Hindlimb muscle (tissue), 1 donor: ENCODE measurements at regions not wholly inside any gene's neighbourhood (a gene's known extent, or its start where the extent isn't known, plus 50 kb on each side); places are given as distances from the start of the nearest gene placed in this dataset.

Experiments
- DNase-seq: peaks from one replicate; pipeline ENCODE4 v3.0.0-alpha.2; 2013

DNA sequence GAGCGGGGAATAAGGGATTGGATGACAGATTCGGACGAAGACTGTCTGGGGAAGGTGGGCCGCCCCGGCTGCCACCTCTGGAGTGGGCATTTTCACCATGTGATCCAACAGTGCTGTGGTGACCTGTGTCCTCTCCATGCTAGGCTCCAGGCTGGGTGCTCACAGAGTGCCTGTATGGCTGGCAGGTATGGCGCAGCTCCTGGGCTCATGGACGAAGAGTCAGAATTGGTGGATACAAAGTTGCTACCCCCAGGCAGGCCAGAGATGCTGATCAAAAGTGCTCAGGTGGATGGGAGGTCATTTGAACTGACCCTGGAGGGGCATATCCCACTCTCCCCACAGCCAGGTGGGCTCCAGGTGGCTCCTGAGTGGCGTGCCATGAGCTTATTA, 111.3 kb upstream of the UQCRFS1 start:
- no peak for DNase-seq

DNA sequence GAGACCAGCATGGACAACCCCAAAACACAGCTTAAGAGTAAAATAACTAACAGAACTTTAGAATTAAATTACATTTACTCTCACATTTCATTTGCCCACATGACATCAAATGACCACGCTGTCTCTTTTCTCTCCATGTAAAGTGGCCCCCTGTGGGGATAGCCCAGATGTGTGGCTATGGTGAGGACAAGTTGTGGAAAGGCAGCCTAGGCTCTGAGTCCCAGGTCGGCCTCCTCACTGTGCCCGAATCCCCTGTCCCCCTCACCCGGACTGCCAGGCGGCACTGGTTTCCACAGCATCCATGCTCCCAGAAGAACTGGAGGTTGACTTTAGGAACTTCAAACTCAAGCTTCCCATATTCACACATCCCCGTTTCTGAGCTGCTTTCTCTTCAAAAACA, 111.8 kb upstream of the UQCRFS1 start:
- DNase-seq: no peak

DNA sequence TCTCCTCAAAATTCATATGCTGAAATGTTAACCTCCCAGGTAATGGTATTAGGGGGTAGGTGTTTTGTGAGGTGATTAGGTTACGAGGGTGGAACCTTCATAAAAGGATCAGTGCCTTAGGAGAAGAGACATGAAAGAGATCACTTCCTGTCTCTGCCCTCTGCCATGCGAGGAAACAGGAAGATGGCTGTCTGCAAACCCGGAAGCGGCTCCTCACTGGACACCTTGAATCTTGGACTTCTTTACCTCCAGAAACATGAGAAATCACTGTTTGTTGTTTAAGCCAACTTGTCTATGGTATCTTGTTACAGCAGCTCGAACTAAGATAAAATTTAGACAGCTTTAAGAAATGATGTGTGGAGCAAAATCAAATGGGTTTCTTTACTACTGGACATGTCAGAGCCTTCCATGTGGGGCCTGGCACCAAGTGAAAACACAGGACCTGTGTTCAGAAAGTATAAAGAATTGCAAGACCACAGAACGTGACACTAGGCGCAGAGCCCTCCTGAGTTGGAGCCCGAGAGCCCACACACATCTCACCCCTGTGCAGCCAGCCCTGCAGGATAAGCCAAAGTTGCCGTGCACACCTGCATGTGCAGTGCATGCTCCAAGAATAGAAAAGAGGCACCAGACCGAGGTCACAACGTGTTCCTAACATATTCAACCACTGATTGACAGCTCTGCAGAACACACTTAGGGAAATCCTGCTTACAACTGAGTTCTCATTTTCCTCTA, 112.5 kb upstream of the UQCRFS1 start:
- DNase-seq: no peak

DNA sequence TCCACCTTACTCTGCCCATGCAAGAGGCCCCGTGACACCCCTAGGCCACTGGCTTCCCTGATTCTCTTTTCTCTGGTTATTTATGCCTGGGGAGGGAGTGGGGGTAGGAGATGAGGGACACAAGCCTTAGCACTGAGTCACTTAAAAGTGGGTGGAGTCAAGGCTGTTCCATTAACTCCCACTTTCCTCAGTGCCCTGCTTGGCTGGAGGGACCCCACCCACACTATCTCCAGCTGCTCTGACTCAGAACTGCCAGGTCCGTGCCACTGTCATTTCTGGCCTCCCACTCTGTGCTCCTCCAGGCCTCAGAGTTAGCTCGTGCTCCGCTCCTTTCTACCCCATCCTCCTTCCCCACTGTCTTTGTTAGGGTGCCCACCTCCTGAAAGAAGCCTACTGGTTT, 113.4 kb upstream of the UQCRFS1 start:
- DNase-seq: no peak

DNA sequence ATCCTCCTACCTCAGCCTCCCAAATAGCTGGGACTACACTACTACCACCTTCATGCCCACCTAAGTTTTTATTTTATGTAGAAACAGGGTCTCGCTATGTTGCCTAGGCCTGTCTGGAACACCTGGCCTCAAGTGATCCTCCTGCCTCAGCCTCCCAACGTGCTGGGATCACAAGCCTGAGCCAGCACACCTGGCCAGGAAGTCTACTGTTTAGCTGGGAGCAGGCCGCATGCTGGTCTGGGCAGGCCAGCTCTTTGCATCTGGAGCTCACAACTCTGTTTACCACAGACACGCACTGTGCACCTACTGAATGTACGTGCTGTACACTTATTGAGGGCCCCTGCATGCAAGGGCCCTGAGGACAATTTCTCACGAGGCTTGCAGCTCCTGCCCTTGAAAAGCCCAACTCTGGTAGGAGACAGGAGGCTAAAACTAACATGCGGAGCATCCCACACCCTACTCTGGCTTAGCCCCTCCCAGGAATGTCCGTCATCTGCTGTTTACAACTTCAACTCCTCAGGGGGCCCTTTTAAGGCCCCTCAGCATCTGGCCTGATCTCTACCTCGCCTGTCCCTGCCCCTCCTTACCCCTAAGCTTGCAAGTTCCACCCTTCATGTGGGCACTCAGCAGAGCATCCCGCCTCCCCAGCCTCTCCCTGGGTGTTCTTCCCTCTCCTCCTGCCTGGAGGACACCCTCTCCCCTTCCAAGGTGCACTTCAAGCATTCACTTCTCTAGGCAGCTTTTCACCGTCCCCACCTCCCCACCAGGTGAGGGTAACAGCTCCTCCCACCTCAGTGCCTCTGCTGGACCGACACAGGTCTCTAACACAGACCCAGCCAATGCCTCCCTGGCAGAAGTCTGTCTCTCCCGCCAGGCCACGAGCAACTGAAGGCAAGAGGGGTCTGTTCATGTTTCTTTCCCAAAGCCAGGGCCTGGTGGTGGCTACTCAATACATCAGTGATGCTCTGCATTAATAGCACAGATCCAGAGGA, 114.2 kb upstream of the UQCRFS1 start:
- DNase-seq: no peak

DNA sequence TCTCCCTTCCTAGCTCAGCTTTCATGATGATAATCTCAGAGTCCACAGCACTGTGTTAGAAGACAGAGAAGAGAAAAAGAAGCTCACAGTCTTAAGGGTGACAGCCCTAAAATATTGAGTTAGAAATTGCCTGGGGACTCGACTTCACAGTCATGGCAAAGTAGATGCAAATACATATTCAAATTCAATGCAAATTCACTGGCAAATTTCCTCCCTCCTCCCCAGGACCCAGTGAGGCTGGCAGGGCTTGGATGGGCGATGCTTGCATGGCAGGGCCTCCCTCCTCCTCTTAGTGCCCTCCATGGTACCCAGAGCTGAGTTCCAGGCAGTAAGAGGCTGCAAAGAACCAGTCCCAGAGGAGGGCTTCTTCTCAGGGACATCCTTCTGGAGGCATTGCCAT, 115.6 kb upstream of the UQCRFS1 start:
- no peak for DNase-seq

DNA sequence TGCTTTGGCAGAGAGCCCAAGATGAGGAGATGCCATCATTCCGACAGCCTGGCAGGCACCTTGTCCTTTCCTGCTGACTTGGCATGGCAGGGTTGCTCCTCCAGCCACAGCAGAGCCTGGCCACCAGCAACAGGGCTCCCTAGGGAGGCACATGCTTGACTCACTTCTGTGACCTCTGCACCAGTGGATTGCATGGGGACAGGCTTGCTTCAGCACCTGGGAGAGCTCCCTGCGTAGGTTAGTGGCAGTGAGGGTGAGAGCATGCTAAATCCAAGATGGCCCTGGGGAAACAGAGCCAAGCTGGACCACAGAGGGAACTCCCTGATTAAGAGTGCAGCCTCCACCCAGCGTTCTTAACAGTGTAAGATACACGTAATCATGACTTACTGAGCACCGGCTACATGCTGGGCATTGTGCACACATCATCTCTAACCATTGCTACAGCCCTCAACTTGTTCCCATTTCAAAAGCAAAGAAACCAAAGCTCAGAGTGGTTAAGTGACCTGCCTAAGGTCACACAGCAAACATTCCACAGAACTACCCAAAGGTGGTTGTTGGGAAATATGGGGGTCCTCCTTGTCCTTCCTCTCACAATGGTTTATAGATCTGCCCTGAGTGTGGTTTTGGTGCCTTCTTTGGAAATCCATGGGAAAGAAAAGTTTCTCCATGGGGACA, 116.6 kb upstream of the UQCRFS1 start:
- peak; percentile 21 for DNase-seq

DNA sequence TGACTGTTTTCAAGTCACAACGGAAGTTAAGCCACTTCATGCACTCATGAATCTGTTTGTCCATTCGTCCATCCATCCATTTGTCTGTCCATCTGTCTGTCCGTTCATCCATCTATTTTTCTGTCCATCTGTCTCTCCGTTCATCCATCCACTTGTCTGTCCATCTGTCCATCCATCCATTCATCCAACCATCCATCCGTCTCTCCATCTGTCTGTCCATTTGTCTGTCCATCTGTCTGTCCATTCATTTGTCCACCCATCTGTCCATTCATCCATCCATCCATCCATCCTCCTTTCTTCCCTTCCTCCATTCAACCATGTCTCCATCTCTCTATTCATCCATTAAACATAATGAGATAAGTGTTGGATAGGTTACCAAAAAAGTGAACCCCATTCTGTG, 123.5 kb upstream of the UQCRFS1 start:
- DNase-seq: no peak

DNA sequence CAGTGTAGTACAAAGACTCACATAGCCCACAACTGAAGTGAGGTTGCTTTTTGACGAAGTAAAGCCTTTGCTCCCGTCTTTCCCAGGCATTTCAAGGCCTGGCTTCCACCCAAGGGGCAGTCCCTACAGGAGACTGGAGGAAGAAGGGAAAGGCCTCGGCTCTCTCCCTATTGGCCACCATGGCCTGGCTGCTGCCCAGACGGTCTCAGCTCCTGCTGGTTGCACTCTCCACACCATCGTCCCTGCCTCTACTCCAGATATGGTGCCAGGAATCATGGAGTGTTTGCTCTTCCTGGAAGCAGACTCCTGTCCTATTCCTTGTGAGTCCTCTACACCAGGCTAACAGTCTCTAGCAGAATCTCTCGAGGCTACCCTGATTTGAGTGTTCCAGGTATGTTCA, 124.1 kb upstream of the UQCRFS1 start:
- DNase-seq: no peak

DNA sequence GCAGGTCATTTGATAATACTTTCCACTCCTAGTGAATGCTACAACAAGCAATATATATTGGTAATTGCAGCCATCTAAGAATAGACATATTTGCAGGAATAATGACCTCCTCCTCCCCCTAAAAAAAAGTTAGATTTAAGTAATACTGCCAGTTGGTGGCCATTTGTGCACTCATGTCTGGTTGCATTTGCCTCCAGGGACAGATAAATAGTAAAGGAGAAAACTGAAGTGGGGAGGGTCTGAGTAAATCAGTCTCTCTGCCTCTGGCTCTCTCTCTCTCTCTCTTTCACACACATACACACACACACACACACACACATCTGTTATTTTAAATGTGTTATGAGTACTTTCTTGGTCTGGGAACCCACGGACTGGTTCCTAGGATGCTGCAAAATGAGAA, 125.5 kb upstream of the UQCRFS1 start:
- no peak for DNase-seq

DNA sequence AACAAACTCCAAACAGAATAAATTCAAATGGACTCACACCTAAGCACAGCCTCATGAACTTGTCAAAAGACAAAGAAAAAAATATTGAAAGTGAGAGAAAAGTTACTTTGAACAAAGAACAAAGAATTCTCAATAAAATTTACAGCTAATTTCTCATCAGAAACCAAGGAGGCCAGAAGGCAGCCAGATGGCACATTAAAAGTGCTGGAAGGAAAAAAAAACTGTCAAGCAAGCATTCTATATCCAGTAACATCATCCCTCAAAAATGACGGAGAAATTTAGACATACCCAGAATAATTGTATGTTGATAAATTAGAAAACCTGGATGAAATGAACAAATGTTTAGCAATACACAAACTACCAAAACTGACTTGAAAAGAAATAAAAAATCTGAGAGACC, 129.8 kb upstream of the UQCRFS1 start:
- no peak for DNase-seq

DNA sequence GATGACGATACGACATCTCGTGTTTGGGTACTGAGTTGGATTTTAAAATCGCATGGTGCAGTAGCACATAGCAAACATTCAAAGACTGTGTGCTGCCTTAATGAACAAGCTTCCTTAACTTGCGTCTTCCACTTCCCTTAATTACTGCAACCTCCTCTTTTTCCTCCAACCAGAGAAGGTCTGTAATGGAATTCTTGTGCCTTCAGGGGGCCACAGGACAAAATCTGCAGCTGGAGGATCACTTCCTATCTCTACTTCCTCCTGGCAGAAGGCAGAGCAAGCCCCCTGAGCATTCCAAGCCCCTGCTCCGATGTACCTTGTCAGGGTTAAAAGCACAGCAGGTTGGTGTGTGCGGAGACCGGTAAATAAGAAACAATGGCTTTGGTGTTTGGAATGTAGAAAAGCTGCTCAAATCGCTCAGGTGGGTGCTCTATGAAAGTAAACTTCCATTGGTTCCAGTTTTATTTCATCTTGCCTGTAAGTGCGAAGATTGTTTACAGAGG, 151.3 kb upstream of the UQCRFS1 start:
- DNase-seq: no peak

DNA sequence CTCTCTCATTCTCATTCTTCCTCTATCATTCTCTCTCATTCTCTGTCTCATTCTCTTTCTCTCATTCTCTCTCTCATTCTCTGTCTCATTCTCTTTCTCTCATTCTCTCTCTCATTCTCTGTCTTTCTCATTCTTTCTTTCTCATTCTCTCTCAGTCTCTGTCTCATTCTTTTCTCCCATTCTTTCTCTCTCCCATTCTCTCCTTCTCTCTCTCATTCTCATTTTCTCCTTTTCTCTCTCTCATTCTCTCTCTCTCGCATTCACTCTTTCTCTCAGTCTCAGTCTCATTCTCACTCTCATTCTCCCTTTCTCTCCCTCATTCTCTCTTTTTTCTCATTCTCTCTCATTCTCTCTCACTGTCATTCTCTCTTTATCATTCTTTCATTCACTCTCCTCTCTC, 152.0 kb upstream of the UQCRFS1 start:
- no peak for DNase-seq

DNA sequence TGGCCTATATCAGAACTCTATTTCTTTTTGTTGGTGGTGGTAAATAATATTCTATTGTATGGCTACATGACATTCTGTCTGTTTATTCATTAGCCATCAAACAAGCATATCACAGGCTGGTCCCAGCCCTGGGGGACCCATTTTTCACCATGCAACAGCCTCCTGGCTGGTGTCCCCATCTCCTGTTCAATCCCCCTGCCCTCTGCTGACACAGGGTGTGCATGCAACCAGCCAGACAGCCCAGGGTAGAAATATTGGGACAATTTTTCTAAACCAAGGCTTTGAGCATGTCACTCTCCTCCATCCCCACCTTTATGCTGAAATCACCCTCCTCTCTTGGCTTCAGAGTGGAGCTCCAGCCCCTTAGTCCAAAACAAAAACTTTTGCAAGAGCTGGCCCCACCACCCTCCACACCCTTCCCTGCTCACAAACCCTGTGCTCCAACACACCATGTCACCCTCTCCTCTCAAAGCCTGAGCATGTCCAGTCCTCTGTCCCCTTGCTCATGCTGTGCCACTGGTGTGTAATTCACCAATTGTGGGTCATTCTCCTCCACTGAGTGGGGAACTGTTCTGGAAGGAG, 153.0 kb upstream of the UQCRFS1 start:
- no peak for DNase-seq

DNA sequence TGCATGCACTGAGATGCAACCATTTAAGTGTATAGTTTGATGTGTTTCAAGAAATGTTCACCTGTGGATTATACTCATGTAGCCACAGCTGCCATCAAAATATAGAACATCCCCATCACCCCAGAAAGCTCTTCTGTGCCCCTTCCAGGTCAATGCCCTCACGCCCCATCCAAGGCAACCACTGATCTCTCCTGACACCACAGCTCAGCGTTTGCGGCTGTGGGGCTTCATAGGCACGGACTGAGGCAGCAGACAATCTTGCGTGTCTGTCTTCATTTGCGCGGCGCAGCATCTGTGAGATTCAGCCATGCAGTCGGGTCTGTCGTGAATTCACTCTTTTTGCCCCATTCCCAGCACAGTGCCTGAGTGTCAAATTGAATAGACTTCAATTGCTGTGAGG, 153.8 kb upstream of the UQCRFS1 start:
- DNase-seq: no peak

DNA sequence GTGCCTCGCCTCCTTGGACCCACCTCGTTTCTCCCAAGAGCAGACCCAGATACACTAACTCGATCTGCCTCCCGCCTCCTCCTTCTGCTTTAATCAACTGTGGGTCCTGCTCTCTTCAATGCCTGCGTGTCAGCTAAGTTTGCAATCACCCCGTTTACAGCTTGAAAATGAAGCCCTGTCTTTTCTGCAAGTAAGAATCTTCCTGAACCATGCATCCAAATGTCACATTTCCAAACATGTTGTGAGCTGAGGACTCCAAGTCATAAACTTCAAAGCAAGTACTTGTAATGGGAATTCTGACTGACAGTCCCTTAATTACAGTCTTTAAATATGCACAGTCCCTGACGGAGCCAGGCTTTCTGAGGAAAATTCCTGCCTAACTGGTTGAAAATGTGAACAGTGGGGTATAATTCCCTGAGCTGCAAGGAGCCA, 154.9 kb upstream of the UQCRFS1 start:
- DNase-seq: no peak

DNA sequence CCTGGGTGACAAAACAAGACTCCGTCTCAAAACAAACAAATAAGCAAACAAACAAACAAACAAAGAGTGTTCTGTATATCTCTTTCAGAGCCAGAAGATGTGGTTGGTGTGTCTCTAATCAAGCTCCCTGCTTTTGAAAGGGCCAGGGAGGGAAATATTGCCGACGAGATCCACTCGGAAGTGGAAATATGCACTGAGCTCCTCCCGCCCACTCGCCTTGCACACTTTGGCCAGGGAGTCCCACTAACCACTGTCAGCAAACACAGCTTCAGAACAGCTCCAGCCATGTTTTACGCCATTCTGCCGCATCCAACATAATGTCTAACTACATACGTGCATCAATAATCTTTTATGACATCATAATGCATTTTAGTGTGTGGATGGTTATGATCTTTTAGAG, 155.5 kb upstream of the VSTM2B start:
- DNase-seq: no peak

DNA sequence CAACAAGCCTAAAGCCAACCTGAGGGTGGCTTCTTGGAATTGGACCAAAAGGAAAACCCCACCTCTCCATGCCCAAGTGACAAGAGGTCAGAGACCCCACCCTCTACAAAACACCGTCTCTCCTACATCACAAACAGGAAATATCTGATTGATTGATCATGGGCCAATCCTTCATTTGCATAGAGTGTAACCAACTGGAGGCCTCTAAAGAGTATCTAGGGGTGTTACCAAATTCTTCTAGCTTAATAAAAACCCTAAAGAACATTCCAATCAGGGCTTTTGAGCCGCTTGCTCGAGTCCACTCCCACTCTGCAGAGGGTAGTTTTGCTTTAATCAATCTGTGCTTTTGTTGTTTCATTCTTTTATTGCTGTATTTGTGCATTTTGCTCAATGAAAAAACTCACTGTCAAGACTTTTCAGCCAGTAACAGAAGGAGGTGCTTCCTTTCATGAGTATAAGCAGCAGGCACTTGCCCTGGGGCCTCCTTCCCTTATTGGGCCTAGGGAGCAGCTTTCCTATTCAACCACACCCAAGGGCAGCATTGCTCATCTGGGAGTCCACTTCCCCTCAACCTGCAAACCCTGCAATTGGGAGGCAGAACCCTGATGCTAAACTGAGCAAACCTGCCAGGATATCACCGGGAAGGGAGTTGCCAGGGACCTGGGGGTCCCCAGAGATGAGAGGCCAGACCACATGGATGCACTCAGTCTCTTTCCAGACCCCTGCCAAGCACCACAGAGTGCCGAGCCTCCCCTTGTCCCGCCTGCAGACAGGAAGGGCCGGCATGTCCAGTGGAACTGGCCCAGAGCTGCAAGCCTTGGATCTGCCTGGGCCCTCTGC, 154.3 kb upstream of the VSTM2B start:
- no peak for DNase-seq

DNA sequence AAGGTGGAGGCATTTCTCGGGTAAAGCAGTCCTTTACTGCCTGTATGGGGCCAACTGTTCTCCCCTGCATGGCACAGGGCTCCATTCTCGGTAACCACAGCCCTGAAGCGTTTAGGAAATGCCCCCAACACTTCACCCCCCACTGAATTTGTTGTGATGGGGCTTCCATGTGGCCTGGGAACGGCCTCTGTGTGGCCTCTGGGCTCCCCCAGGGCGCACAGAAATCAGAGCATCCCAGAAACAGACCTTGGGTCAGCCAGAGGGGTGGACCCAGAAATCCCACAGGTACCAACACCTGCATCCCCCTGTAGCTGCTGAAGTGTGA, 153.7 kb upstream of the VSTM2B start:
- DNase-seq: no peak

DNA sequence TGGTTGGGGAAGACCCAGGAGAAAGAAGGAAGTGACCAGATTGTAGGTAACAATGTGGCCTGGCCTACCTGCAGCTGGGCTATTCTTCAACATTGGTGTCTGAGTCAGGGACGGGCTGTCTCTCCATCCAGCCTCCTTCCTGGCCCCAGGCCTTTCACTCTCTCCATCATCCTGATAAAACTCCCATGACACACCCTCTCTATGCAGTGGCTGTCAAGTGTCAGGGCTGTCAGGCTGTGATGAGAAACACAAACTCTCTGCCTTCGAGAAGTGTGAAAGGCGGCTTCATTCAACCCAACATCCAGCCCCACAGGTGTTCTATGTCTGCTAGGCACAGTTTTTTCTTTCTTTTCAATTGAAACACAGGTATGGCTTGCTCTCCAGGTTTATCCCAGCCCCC, 153.3 kb upstream of the VSTM2B start:
- no peak for DNase-seq

DNA sequence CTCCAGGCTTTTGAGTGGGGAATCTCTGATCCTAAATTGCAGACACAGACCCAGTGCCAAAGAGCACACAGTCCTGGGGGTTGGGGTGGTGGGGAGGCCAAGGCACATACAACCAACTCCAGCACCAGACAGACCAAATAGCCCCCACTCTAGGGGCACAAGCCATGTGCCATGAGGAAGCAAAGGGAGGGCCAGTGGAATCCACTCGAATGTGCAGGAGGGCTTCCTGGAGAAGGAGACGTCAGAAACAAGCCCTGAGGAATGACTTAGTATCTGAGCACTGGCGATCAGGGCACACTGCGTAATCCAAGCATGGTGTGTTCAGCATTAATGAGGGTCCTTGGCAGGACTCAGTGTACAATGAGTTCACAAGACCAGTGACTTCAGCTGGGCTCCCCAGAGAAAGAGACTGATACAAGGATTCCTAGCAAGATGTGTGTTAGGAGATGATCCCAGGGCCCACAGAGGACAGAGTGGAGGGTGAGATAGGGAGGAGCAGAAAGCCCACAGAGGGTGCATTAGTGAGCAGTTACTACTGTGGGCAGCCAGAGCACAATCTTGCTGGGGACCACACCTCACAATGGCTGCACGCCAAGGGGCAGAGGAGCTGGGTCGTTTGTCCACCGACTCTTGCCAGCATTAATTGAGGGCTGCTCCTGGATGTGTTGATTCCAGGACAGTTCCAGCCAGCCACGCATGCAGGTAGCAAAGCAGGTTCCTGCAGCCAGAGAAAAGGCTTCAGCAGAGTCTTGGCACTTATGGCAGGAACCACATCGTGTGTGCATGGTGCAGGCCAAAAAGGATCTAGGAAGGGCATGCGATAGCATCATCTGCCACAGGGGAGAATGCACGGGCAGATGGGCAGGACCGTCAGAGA, 152.6 kb upstream of the VSTM2B start:
- DNase-seq: no peak
